ENCODE measurements at regions not wholly inside any gene's neighbourhood (a gene's known extent, or its start where the extent isn't known, plus 50 kb on each side); places are given as distances from the start of the nearest gene placed in this dataset.

GRCh38 chr10:52541006-52541473, 227.0 kb downstream of the DKK1 start:
- Histone ChIP-seq H2AFZ (ENCODE audit: low read depth, low read length) (peak overlapping the region; percentile 57), H3K4me1 (ENCODE audit: control insufficient read depth, extremely low read depth, insufficient read depth, low read length) (peaks cover 22% of the 10 kb centered on the region), H4K20me1 (replicated peaks; ENCODE audit: control insufficient read depth, extremely low read depth, insufficient read depth, low read length) (no peaks in the 10 kb centered on the region), H3K9me3 (replicated peaks; ENCODE audit: control insufficient read depth, insufficient read depth, low read length) (no peaks in the 10 kb centered on the region), H3K4me2 (ENCODE audit: insufficient read depth, low read length) (peak overlapping the region; percentile 16), H3K4me3 (replicated peaks in 1 of 3; ENCODE audit: insufficient read depth in 1 of 3, low read depth in 1 of 3, low read length in 3 of 3) (no peak overlapping the region), H3K27ac (ENCODE audit: insufficient read depth, low read depth, low read length) (no peak overlapping the region), H3K36me3 (ENCODE audit: control insufficient read depth in 2 of 2, extremely low read depth in 1 of 2, insufficient read depth in 2 of 2, low read length in 2 of 2) (no peaks in the 10 kb centered on the region), H3K9ac (replicated peaks; ENCODE audit: extremely low read depth, insufficient read depth, low read length) (no peak overlapping the region), H3K9me1 (replicated peaks; ENCODE audit: control insufficient read depth, extremely low read depth, insufficient read depth, low read length) (no peaks in the 10 kb centered on the region), H3K79me2 (ENCODE audit: control insufficient read depth, insufficient read depth, low read length) (no peaks in the 10 kb centered on the region), H3K27me3 (ENCODE audit: control insufficient read depth in 2 of 2, insufficient read depth in 2 of 2, low read length in 2 of 2) (no peaks in the 10 kb centered on the region)
- BruUV-seq (replicated peaks), result no TSS peak
- FAIRE-seq (no peak), DNase-seq (ENCODE audit: low read depth, low spot score) (peak; percentile 7)
- POLR2A ChIA-PET, result no interaction called here
- dilution Hi-C loops (cut with MboI; ENCODE audit: extremely low pct_ligation_motif_present, low sequenced_read_pairs), result no loop called here
- TF ChIP-seq MAX (IDR thresholded peaks at IDR 0.05; ENCODE audit: insufficient read depth, insufficient read length) (no peak), GATA2 (IDR thresholded peaks at IDR 0.05; ENCODE audit: insufficient read depth, insufficient read length, low read depth, low read length) (peak; percentile 65)
- CTCF ChIA-PET, result interaction anchor here (1.0 to 1.1 kb wide), 2 partner anchors 9 to 49 kb away, joined by 3 read pairs; no protein-coding TSS in a partner anchor
- intact Hi-C loops (cut with micrococcal nuclease), result no loop called here

GRCh38 chr10:52542906-52543305, 228.8 kb downstream of the DKK1 start:
- Histone ChIP-seq H4K20me1 (replicated peaks; ENCODE audit: control insufficient read depth, extremely low read depth, insufficient read depth, low read length) (no peaks in the 10 kb centered on the region), H3K36me3 (ENCODE audit: control insufficient read depth in 2 of 2, extremely low read depth in 1 of 2, insufficient read depth in 2 of 2, low read length in 2 of 2) (no peaks in the 10 kb centered on the region), H3K9me1 (replicated peaks; ENCODE audit: control insufficient read depth, extremely low read depth, insufficient read depth, low read length) (no peaks in the 10 kb centered on the region), H3K27ac (ENCODE audit: insufficient read depth, low read depth, low read length) (no peak overlapping the region), H3K4me1 (ENCODE audit: control insufficient read depth, extremely low read depth, insufficient read depth, low read length) (peaks cover 22% of the 10 kb centered on the region), H2AFZ (ENCODE audit: low read depth, low read length) (no peak overlapping the region), H3K79me2 (ENCODE audit: control insufficient read depth, insufficient read depth, low read length) (no peaks in the 10 kb centered on the region), H3K4me3 (replicated peaks in 1 of 3; ENCODE audit: insufficient read depth in 1 of 3, low read depth in 1 of 3, low read length in 3 of 3) (no peak overlapping the region), H3K9ac (replicated peaks; ENCODE audit: extremely low read depth, insufficient read depth, low read length) (no peak overlapping the region), H3K4me2 (ENCODE audit: insufficient read depth, low read length) (no peak overlapping the region), H3K9me3 (replicated peaks; ENCODE audit: control insufficient read depth, insufficient read depth, low read length) (no peaks in the 10 kb centered on the region), H3K27me3 (ENCODE audit: control insufficient read depth in 2 of 2, insufficient read depth in 2 of 2, low read length in 2 of 2) (no peaks in the 10 kb centered on the region)
- FAIRE-seq (no peak), DNase-seq (ENCODE audit: low read depth, low spot score) (no peak)
- BruUV-seq (replicated peaks), result no TSS peak
- intact Hi-C loops (cut with micrococcal nuclease), result no loop called here
- ChIA-PET CTCF (interaction anchor here (0.9 kb wide), 1 partner anchor 235 kb away, joined by 5 read pairs; no protein-coding TSS in a partner anchor), POLR2A (no interaction called here)
- dilution Hi-C loops (cut with MboI; ENCODE audit: extremely low pct_ligation_motif_present, low sequenced_read_pairs), result no loop called here
- TF ChIP-seq CTCF (IDR thresholded peaks at IDR 0.05; ENCODE audit: extremely low read depth in 1 of 2, insufficient read depth in 1 of 2, low read depth in 1 of 2, low read length in 2 of 2) (no peak), MAX (IDR thresholded peaks at IDR 0.05; ENCODE audit: insufficient read depth, insufficient read length) (no peak), EZH2 (IDR thresholded peaks at IDR 0.05; ENCODE audit: borderline replicate concordance, low read depth, low read length, severe bottlenecking) (no peak), POLR2A (IDR thresholded peaks at IDR 0.05; ENCODE audit: low read depth, low read length) (no peak), FOS (IDR thresholded peaks at IDR 0.05; ENCODE audit: borderline replicate concordance, insufficient read depth, low read length) (no peak), MYC (IDR thresholded peaks at IDR 0.05; ENCODE audit: low read depth, low read length) (no peak), POLR2AphosphoS5 (IDR thresholded peaks at IDR 0.05; ENCODE audit: insufficient read depth, low read depth, low read length) (no peak), JUN (IDR thresholded peaks at IDR 0.05; ENCODE audit: borderline replicate concordance, insufficient read depth, insufficient read length, low read depth) (no peak), GATA2 (IDR thresholded peaks at IDR 0.05; ENCODE audit: insufficient read depth, insufficient read length, low read depth, low read length) (no peak)
